Trophoblast cell (in vitro differentiated cells and primary cell): ENCODE measurements at regions not wholly inside any gene's neighbourhood (a gene's known extent, or its start where the extent isn't known, plus 50 kb on each side); places are given as distances from the start of the nearest gene placed in this dataset.

ENCODE experiments used
- DNase-seq, 2 donors: peaks; one replicate each; pipeline ENCODE4 v3.0.0-alpha.2; 2016
- H2AFZ ChIP-seq: 2 replicates; pipeline ENCODE4 v1.6.1; 2013; ENCODE audit warnings: low read length, moderate library complexity, mild to moderate bottlenecking; ENCODE audit not compliant: insufficient read depth, poor library complexity
- H2AK5ac ChIP-seq: 2 replicates; pipeline ENCODE4 v1.6.1; 2013; ENCODE audit warnings: mild to moderate bottlenecking, low read length
- H2BK120ac ChIP-seq: 2 replicates; pipeline ENCODE4 v1.6.1; 2013; ENCODE audit warnings: low read length, mild to moderate bottlenecking, moderate library complexity; ENCODE audit not compliant: insufficient read depth, poor library complexity
- H2BK12ac ChIP-seq: 2 replicates; pipeline ENCODE4 v1.6.1; 2013; ENCODE audit warnings: mild to moderate bottlenecking, low read length, moderate library complexity
- H2BK5ac ChIP-seq: 2 replicates; pipeline ENCODE4 v1.6.1; 2013; ENCODE audit warnings: low read length, low read depth, moderate library complexity, mild to moderate bottlenecking; ENCODE audit not compliant: poor library complexity
- H3K14ac ChIP-seq: 2 replicates; pipeline ENCODE4 v1.6.1; 2013; ENCODE audit warnings: mild to moderate bottlenecking, low read length
- H3K18ac ChIP-seq: 2 replicates; pipeline ENCODE4 v1.6.1; 2013; ENCODE audit warnings: mild to moderate bottlenecking, low read length
- H3K23ac ChIP-seq: 2 replicates; pipeline ENCODE4 v1.6.1; 2013; ENCODE audit warnings: low read length
- H3K27ac ChIP-seq: 2 replicates; pipeline ENCODE4 v1.5.1; 2013; ENCODE audit warnings: low read depth, mild to moderate bottlenecking, inconsistent platforms, low read length, moderate library complexity
- H3K27me3 ChIP-seq: 2 replicates; pipeline ENCODE4 v1.6.1; 2013; ENCODE audit warnings: inconsistent platforms, mild to moderate bottlenecking, low read length, moderate library complexity; ENCODE audit not compliant: insufficient read depth
- H3K36me3 ChIP-seq, 2 experiments: 1 replicate in 1 of 2; 2 replicates in 1 of 2; pipeline ENCODE4 v1.6.1; 2013; ENCODE audit warnings: low read length in 2 of 2, mild to moderate bottlenecking in 2 of 2, moderate library complexity in 1 of 2; ENCODE audit not compliant: insufficient read depth in 2 of 2, control insufficient read depth in 1 of 2
- H3K4ac ChIP-seq: 2 replicates; pipeline ENCODE4 v1.6.1; 2013; ENCODE audit warnings: low read depth, mild to moderate bottlenecking, low read length, moderate library complexity
- H3K4me1 ChIP-seq, 2 experiments: 1 replicate in 1 of 2; 2 replicates in 1 of 2; pipeline ENCODE4 v1.6.1; 2013; ENCODE audit warnings: low read length in 2 of 2, mild to moderate bottlenecking in 2 of 2, moderate library complexity in 1 of 2; ENCODE audit not compliant: insufficient read depth in 2 of 2, control insufficient read depth in 1 of 2
- H3K4me2 ChIP-seq: 2 replicates; pipeline ENCODE4 v1.6.1; 2013; ENCODE audit warnings: inconsistent platforms, mild to moderate bottlenecking, low read length, moderate library complexity
- H3K4me3 ChIP-seq: 2 replicates; pipeline ENCODE4 v1.5.1; 2013; ENCODE audit warnings: mild to moderate bottlenecking, low read depth, low read length, inconsistent platforms
- H3K79me1 ChIP-seq: one replicate; pipeline ENCODE4 v1.6.1; 2013; ENCODE audit warnings: low read length
- H3K79me2 ChIP-seq: 2 replicates; pipeline ENCODE4 v1.6.1; 2013; ENCODE audit warnings: low read length, mild to moderate bottlenecking; ENCODE audit not compliant: control insufficient read depth, insufficient read depth, poor library complexity
- H3K9ac ChIP-seq: 2 replicates; pipeline ENCODE4 v1.6.1; 2013; ENCODE audit warnings: mild to moderate bottlenecking, low read length
- H3K9me3 ChIP-seq: 2 replicates; pipeline ENCODE4 v1.6.1; 2013; ENCODE audit warnings: low read depth, mild to moderate bottlenecking, control low read depth, inconsistent platforms, low read length; ENCODE audit not compliant: insufficient read depth
- H4K12ac ChIP-seq: 2 replicates; pipeline ENCODE4 v1.6.1; 2013; ENCODE audit warnings: low read depth, mild to moderate bottlenecking, low read length, moderate library complexity
- H4K8ac ChIP-seq: 2 replicates; pipeline ENCODE4 v1.6.1; 2013; ENCODE audit warnings: low read depth, mild to moderate bottlenecking, low read length, moderate library complexity
- H4K91ac ChIP-seq: one replicate; pipeline ENCODE4 v1.6.1; 2013; ENCODE audit warnings: low read depth, mild to moderate bottlenecking, low read length, moderate library complexity
- WGBS: extraction: QIAGEN DNeasy Blood & Tissue Kit; methylation state at CpG from one replicate; pipeline ENCODE4 v1.1.7; 2013; ENCODE audit warnings: missing lambda C conversion rate; ENCODE audit not compliant: insufficient read length, insufficient coverage; ENCODE audit errors: extremely low coverage; 5-methylcytosine and 5-hydroxymethylcytosine counted together

GRCh38 chr9:18368206-18368605 lies 105.7 kb upstream of the ADAMTSL1 start:
- no peaks in the 10 kb centered on the region for H3K36me3 ChIP-seq

GRCh38 chr9:18371141-18371540 lies 102.8 kb upstream of the ADAMTSL1 start:
- H3K27me3 ChIP-seq = no peaks in the 10 kb centered on the region
- H3K23ac ChIP-seq = no peak overlapping the region
- H3K27ac ChIP-seq = no peak overlapping the region
- no peak overlapping the region for H2AK5ac ChIP-seq
- no peak overlapping the region for H4K12ac ChIP-seq
- H3K4me2 ChIP-seq = no peak overlapping the region
- no peak for DNase-seq
- H3K4ac ChIP-seq = no peak overlapping the region
- H3K79me1 ChIP-seq = no peaks in the 10 kb centered on the region
- H3K9ac ChIP-seq = no peak overlapping the region
- H4K8ac ChIP-seq = no peak overlapping the region
- H2BK5ac ChIP-seq = no peak overlapping the region
- H3K14ac ChIP-seq = no peak overlapping the region
- no peaks in the 10 kb centered on the region for H3K36me3 ChIP-seq
- H2BK12ac ChIP-seq = no peak overlapping the region
- no peak overlapping the region for H4K91ac ChIP-seq
- no peaks in the 10 kb centered on the region for H3K4me1 ChIP-seq
- no peak overlapping the region for H2BK120ac ChIP-seq
- no peak overlapping the region for H3K18ac ChIP-seq
- no peaks in the 10 kb centered on the region for H3K79me2 ChIP-seq
- H2AFZ ChIP-seq = no peak overlapping the region
- H3K9me3 ChIP-seq = peaks cover 2% of the 10 kb centered on the region
- H3K4me3 ChIP-seq = no peak overlapping the region

More at GRCh38 chr9:18368206-18368605, 105.7 kb upstream of the ADAMTSL1 start:
- Histone ChIP-seq H3K14ac (no peak overlapping the region), H3K4ac (no peak overlapping the region), H4K91ac (no peak overlapping the region), H2AK5ac (no peak overlapping the region), H3K27ac (no peak overlapping the region), H3K18ac (no peak overlapping the region), H3K9ac (no peak overlapping the region), H4K12ac (no peak overlapping the region), H3K4me2 (no peak overlapping the region), H3K4me3 (no peak overlapping the region), H3K9me3 (no peaks in the 10 kb centered on the region), H3K79me1 (no peaks in the 10 kb centered on the region), H2BK5ac (no peak overlapping the region), H3K27me3 (no peaks in the 10 kb centered on the region), H4K8ac (no peak overlapping the region), H3K4me1 (no peaks in the 10 kb centered on the region), H2BK12ac (no peak overlapping the region), H2AFZ (no peak overlapping the region), H3K79me2 (no peaks in the 10 kb centered on the region), H2BK120ac (no peak overlapping the region), H3K23ac (no peak overlapping the region)
- no peak for DNase-seq
- no CpG with 5 or more reads among the region's 4 CpGs for WGBS

DNA sequence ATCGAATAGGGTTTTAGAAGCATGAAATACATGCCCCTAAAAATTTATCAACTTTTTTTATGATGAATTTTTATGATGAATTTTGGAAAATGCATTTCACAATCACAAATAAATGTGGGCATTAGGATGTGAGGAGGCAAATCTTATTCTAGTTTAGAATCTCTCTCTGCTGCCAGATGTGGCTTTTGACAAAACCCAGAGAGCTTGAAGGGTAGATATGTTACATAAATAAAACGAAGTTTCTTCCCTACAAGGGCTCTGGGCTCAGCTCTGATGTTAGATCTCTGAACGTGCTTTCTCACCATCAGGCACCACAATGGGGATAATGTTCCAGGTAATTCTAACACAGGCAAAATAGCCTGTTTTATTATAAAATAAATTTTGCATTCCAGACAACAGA lies 102.3 kb upstream of the ADAMTSL1 start:
- Histone ChIP-seq H4K91ac (no peak overlapping the region), H3K14ac (no peak overlapping the region), H3K4me3 (no peak overlapping the region), H2BK120ac (no peak overlapping the region), H2BK5ac (no peak overlapping the region), H3K27ac (no peak overlapping the region), H3K36me3 (no peaks in the 10 kb centered on the region), H3K27me3 (no peaks in the 10 kb centered on the region), H3K9me3 (peaks cover 2% of the 10 kb centered on the region), H3K18ac (no peak overlapping the region), H4K8ac (no peak overlapping the region), H3K4me2 (no peak overlapping the region), H3K4ac (no peak overlapping the region), H3K23ac (no peak overlapping the region), H2AFZ (no peak overlapping the region), H3K79me2 (no peaks in the 10 kb centered on the region), H4K12ac (no peak overlapping the region), H2BK12ac (no peak overlapping the region), H3K9ac (no peak overlapping the region), H2AK5ac (no peak overlapping the region), H3K4me1 (no peaks in the 10 kb centered on the region), H3K79me1 (no peaks in the 10 kb centered on the region)
- DNase-seq = no peak
- WGBS = no CpG with 5 or more reads among the region's 3 CpGs

- Histone ChIP-seq H3K4me3 (no peak overlapping the region), H2AK5ac (no peak overlapping the region), H2BK5ac (no peak overlapping the region), H3K27ac (peak overlapping the region; percentile 39), H2BK12ac (peak overlapping the region; percentile 31), H3K9me3 (peaks cover 2% of the 10 kb centered on the region), H3K79me1 (peaks cover 6% of the 10 kb centered on the region), H3K79me2 (no peaks in the 10 kb centered on the region), H4K8ac (peak overlapping the region; percentile 73), H3K4ac (no peak overlapping the region), H3K27me3 (no peaks in the 10 kb centered on the region), H3K4me2 (no peak overlapping the region), H3K9ac (no peak overlapping the region), H4K12ac (no peak overlapping the region), H2AFZ (no peak overlapping the region), H2BK120ac (no peak overlapping the region), H3K4me1 (peaks cover 0 to 3% of the 10 kb centered on the region in 2 experiments), H3K14ac (no peak overlapping the region), H3K23ac (no peak overlapping the region), H3K36me3 (no peaks in the 10 kb centered on the region), H3K18ac (no peak overlapping the region), H4K91ac (no peak overlapping the region)
- no CpG with 5 or more reads among the region's 5 CpGs for WGBS
- DNase-seq = peak; percentile 11 to 58
Observed at GRCh38 chr9:18379073-18379811, 94.7 kb upstream of the ADAMTSL1 start.
